Stimulated activated CD4-positive, alpha-beta T cell treated with anti-CD3 and anti-CD28 coated beads, Interleukin-12 subunit alpha, Interleukin-12 subunit beta, amount 100 ng/mL, for 4 hours (primary cell): ENCODE measurements at regions not wholly inside any gene's neighbourhood (a gene's known extent, or its start where the extent isn't known, plus 50 kb on each side); places are given as distances from the start of the nearest gene placed in this dataset.

ENCODE experiments used
- DNase-seq: peaks from one replicate; pipeline ENCODE4 v3.0.0-alpha.2; 2020

- no peak for DNase-seq
Observed at GRCh38 chr18:73843455-73843854, 304.2 kb downstream of the FBXO15 start.

DNA sequence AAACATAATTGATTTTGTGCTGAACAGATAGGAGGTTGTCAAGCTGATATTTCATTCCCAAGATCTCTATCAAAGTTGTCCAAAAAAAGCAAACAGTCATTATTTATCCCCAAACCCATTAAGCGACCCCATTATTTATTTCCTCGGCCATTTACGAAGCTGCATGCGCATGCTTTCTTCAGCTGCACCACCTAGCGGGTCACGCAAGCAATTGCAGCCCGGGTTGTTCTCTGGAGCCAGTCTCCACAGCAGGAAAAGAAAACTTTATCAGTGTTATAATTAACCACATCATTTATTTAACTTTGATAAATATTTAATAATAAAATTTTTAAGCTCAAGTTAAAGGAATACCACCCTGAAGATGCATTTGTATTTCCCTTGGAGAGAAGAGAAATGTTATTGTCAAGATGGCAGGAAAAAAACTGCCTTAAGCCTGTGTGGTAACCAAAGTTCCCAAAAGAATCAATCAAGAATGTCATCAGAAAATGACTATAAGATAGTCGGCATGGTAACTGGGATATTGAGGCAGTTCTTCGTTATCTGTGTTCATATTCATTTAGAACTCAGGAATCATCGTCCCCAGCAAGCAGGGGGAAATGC is 304.7 kb downstream of the FBXO15 start:
- peak; percentile 30 for DNase-seq

- DNase-seq = no peak
Observed at GRCh38 chr18:73841661-73842060, 306.0 kb downstream of the FBXO15 start.

DNA sequence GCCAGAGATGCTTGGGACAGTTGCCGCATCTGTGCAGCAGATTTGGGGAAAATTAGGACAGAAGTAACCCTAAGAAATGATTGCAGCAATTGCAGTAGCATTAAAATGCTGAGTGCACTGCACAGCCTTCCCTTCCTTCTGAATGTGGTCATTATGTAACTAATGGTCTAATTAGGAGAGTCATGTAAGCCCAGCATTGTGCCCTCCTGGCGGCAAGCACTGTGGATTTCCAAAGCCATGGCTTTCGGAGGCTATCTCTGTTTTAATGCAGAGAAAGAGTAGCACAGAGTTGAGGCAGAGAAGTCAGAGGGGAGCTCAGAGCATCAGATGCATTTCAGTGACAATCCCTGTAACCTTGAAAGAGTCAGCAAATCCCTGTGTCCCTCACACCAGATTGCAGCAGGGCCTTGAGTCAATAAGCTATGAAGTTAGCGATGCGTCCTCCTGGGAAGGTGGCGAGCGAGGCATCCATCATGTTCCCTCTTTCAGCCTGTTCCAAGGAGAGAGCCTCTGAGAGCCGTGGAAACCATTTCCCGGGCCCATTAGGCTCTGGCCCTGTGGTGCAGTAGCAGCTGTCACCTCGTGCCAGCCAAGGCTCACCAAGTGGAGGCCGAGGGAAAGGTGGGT is 307.2 kb downstream of the FBXO15 start:
- no peak for DNase-seq

DNA sequence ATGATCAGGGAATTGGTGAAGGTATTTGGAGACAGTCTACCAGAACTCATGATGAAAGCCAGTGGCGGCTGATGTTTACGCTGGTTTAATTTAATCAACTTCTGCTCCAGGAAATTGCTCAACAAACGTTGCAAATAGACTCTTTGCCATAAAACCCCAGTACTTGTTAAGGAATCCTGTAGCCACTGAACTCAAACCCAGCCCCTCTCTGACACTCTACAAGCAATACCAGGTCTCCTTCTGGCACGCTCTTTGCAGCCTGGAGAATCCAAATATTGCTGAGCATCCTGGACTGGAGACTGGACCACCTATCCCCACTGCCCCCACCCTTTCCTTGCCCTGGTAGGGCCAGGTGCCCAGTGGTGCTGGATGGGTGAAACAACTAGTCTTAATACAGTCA is 308.2 kb downstream of the FBXO15 start:
- no peak for DNase-seq

DNA sequence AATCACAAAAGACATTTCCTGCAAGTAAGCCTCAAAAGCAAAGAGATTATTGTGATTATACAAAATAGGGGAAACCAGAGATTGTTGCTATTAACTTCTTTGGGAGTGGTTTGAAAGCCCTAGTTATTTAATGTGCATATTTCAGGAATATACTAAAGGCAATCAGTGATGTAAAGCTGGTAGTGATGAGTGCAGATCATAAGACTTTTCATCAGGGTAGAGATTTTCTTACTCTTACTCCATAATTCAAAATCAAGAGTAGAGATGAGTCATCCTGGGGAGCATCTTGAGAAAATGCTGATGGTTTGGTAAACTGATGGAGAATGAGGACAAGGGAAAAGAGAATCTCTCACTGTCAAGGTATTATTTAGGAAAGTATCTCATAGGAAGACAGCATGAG is 309.5 kb downstream of the FBXO15 start:
- DNase-seq = no peak

DNA sequence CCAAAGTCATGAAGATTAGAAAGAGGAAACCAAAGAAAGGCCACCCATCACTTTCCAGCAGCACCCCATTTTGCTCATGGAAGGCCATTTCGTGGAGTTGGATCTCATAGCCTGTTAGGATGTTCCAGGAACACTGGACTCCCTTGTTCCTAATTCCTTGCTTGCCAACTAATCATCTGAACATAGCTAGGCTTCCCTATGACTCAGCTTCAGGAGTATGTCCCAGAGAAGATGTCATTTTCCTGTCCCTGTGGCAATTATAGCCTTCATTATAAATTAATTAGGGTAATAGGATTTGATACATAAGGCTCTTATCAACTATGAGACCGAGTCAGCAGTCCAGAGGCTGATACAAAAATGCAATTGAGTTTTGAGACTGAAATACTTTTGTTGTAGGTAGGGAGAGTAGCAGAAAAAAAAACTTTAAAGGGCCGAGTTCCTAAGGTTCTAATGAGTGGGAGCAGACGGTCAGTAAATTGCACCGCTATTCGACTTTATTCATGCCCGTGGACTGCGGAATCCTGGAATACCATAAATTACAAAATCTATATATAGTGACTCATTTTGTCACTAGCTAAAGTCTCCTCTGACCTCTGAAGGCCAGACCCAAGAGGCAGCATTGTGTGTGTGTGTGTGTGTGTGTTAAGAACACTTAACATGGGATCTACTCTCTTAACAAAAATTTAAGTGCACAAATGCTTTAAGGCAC is 311.8 kb downstream of the FBXO15 start:
- no peak for DNase-seq

DNA sequence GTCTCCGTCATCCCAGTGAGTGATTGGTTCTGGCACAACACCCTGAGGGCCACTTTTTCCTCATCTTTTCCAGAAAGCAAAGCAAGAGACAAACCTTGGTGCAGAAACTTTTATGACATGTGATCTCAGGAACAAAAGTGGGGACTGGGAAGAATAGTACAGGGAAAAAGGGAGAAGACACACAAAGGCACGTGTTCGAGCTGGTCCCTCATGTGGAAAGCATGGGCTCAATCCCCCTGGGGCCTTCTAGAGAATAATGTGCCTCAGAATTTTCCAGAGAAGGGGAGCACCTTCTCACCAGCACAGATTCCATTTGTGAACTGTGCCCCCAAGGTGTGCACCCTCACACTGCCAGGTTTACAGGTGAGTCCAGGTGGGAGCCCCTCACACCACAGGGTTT is 312.6 kb downstream of the FBXO15 start:
- no peak for DNase-seq

DNA sequence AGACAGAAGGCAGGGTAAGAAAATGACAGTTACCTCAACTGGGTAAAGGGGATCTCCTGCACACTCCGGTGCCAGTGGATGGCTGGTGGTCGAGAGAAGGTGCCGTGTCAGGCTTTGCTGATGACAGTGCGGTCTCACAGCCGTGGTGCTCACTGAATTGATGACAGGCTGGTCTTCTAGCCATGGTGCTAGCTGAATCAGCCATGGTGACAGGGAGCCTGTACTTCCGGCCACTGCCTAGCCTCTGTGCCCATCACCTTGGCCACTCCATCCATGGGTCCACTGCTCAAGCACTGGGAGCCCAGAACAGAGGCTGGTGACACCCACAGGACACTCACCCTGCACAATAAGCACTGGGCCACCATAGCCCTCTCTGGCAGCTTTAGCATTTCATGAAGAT is 315.9 kb downstream of the FBXO15 start:
- no peak for DNase-seq

DNA sequence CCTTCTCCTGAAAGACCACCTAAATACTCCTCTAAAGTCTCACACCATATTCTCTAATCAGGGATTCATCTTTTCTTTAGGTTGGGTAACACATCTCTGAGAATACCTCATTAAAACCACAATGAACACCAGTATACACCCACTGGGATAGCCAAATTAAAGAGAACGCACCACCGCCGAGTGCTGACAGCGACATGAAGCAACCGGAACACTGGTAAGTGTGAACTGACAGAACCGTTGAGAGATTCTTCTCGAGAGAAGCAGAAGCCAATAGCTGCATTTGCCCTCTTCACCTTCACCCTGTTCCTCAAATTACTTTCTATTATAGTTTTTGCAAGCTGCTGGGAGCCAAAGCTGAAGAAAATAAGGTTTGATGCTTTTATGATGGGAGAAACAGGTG is 318.5 kb downstream of the FBXO15 start:
- no peak for DNase-seq

DNA sequence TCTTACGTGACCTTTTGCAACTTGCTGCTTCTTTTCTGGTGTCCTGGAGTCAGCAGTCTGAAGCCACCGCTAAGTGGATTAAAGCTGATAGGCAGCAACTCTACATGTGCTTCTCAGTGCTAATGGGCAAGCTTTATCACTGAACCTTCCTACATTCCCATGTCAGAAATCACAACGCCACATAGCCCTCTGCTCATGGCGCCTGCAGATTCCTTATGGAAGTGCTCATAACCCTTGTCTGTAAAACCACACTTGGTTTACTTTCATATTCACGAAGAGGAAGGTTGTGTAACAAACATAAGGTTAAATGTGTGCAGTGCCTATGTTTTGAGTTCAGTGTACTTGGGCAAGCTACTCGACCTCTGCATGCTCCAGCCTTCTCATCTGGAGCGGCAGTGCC is 319.8 kb downstream of the FBXO15 start:
- no peak for DNase-seq

GRCh38 chr18:73826098-73826497 is 321.5 kb downstream of the FBXO15 start:
- no peak for DNase-seq

GRCh38 chr18:73824671-73825070 is 323.0 kb downstream of the FBXO15 start:
- DNase-seq = no peak

- DNase-seq = no peak
Observed at GRCh38 chr18:73812423-73812822, 335.2 kb downstream of the FBXO15 start.

GRCh38 chr18:73807551-73808192 is 340.0 kb downstream of the FBXO15 start:
- DNase-seq = no peak

- no peak for DNase-seq
Observed at GRCh38 chr18:73805991-73806390, 341.6 kb downstream of the FBXO15 start.

DNA sequence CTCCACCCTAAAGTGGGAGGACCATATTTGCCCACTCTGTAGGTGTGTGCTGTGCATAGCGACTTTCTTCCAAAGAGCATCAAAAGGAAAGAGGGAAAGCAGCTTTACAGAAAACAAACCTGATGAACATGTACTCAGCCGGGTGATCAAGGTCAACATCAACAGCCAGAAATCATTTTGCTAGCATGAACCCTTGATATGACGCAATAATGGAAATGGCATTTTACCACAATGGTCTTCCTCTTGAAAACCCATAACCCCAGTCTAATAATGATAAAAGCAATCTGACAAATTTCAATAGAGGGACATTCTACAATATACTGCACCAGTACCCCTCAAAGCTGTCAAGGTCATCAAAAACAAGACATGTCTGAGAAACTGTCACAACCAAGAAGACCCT is 350.2 kb downstream of the FBXO15 start:
- DNase-seq = no peak

DNA sequence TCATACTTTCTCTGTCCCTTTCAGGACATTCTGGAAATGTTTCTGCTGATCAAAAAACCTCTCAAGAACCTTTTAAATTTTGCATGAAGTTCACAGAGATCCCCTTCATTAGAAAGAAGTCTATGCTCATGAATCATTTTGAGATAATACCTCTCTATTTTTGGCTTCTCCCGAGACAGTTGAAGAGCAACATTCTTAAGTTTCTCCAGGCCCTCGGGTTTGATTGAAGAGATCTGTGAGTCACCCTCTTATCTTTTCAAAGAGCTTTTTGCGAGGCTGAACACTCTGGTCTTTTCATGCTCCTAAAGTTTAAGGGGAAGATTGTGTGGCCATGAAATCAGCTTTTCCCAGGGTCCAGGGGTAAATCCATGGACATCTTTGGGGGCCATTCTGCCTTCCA is 354.2 kb downstream of the FBXO15 start:
- DNase-seq = no peak

DNA sequence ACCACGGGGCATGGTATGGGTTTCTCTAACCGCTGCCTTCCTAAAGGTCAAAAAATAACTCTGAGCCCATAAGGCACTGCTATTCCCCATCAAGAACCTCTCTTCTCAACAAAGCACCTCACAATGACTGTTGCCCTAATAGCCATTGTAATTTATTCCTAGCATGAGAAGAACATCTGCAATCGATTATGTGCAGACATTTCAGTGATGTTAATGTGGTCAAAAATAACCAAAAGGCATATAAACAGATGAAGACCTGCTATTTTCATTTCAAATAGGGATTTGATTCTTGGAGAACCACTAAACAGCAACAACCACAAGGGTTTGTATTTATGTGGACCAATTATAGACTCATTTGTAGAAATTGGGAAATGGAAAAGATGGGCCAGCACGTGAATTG is 356.6 kb downstream of the FBXO15 start:
- DNase-seq = no peak

GRCh38 chr18:73790587-73790986 is 357.0 kb downstream of the FBXO15 start:
- no peak for DNase-seq

- no peak for DNase-seq
Observed at GRCh38 chr18:73787316-73787715, 360.3 kb downstream of the FBXO15 start.

DNA sequence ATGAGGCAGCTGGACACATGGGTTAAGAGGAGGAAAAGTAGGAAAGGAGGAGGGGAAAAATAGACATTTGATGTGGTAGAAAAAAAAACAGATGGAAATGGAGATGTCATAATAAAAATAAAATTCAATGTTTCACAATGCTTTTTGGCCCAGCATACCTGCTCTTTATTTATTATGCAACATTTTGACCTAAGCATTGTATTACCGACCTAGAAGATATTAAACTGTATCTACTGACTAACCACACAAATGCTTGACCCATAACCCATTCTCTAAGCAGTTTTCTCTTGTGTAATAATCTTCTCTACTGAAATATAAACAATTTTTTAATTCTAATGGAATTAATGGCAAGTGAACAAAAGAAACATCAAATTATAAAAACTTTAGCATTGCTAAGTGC is 362.3 kb downstream of the FBXO15 start:
- DNase-seq = no peak

- DNase-seq = no peak
Observed at GRCh38 chr18:73784853-73785252, 362.8 kb downstream of the FBXO15 start.

GRCh38 chr18:73782405-73782804 is 365.2 kb downstream of the FBXO15 start:
- no peak for DNase-seq
